SJCRH30 (cell line): ENCODE measurements at regions not wholly inside any gene's neighbourhood (a gene's known extent, or its start where the extent isn't known, plus 50 kb on each side); places are given as distances from the start of the nearest gene placed in this dataset.

ENCODE experiments used
- DNase-seq, 2 experiments: peaks; one replicate each; pipeline ENCODE4 v3.0.0-alpha.2; 2015 to 2020
- H3K27ac ChIP-seq: fragments of 250-450 bp; sonication (Bioruptor Pico); 2 replicates; pipeline ENCODE4 v1.5.1; 2020; ENCODE audit warnings: mild to moderate bottlenecking, moderate library complexity
- H3K27me3 ChIP-seq: fragments of 250-450 bp; sonication (Bioruptor Pico); 2 replicates; pipeline ENCODE4 v1.5.1; 2020; ENCODE audit warnings: mild to moderate bottlenecking, moderate library complexity
- H3K36me3 ChIP-seq: fragments of 250-450 bp; sonication (Bioruptor Pico); 2 replicates; pipeline ENCODE4 v1.5.1; 2020; ENCODE audit warnings: mild to moderate bottlenecking, moderate library complexity
- H3K4me1 ChIP-seq: fragments of 250-450 bp; sonication (Bioruptor Pico); 2 replicates; pipeline ENCODE4 v1.5.1; 2020; ENCODE audit warnings: mild to moderate bottlenecking, moderate library complexity
- H3K4me3 ChIP-seq: fragments of 250-450 bp; sonication (Bioruptor Pico); 2 replicates; pipeline ENCODE4 v1.5.1; 2020; ENCODE audit warnings: mild to moderate bottlenecking, moderate library complexity
- H3K9me3 ChIP-seq: fragments of 250-450 bp; sonication (Bioruptor Pico); replicated peaks from 2 replicates; pipeline ENCODE4 v1.5.1; 2020; ENCODE audit warnings: mild to moderate bottlenecking, moderate library complexity

DNA sequence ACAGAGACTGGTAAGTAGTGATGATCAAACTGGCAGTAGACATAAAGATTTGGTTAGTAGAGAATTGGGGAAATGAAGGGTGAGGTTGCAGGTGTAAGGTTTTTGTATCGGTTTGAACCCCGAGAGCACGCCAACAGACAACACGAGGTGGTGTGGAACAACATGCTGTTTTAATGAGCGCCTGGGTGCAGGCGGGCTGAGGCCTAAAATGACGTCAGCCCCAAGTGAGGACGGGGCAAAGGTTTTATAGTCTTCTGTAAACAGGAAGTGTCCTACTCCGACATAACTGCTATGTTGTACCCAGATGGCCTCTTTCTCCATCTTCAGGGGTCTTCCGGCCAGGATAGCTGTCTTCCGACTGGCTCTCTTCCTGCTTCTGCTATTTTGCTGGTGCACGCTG lies 178.8 kb downstream of the HHIPL2 start:
- H3K9me3 ChIP-seq = no peaks in the 10 kb centered on the region
- peaks cover 31% of the 10 kb centered on the region for H3K4me1 ChIP-seq
- H3K4me3 ChIP-seq = no peak overlapping the region
- no peak for DNase-seq
- no peak overlapping the region for H3K27ac ChIP-seq
- H3K27me3 ChIP-seq = no peaks in the 10 kb centered on the region
- no peaks in the 10 kb centered on the region for H3K36me3 ChIP-seq

DNA sequence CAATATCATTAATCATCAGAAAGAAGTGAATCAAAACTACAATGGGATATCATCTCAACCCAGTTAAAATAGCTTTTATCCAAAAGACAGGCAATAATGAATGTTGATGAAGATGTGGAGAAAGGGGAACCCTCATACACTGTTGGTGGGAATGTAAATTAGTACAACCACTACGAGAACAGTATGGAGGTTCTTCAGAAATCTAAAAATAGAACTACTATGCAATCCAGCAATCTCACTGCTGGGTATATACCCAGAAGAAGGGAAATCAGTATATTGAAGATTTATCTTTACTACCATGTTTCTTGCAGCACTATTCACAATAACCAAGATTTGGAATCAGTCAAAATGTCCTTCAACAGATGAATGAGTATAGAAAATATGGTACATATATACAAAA lies 189.8 kb downstream of the HHIPL2 start:
- no peak for DNase-seq
- Histone ChIP-seq H3K4me1 (no peaks in the 10 kb centered on the region), H3K9me3 (no peaks in the 10 kb centered on the region; the same call in 1 of the 2 replicates), H3K36me3 (no peaks in the 10 kb centered on the region), H3K4me3 (no peak overlapping the region), H3K27ac (no peak overlapping the region), H3K27me3 (no peaks in the 10 kb centered on the region)

DNA sequence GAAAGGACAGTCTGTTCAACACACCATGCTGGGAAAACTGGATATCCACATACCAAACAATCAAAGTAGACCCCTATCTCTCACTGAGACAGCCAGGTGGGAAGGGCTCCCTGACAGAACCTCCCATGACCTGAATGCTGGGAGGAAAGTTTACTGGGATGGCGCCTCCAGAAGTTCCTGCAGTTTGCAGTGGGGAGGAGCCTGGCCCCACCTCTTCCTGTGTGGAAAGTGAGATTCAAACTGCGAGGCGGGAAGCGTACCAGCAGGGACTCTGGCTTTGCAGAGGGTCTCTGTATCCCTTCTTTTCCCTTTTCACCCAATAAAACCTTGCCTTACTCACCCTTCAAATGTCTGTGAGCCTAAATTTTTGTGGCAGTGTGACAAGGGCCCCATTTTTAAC lies 190.7 kb downstream of the HHIPL2 start:
- no peak for DNase-seq
- H3K36me3 ChIP-seq = no peaks in the 10 kb centered on the region
- H3K4me3 ChIP-seq = no peak overlapping the region
- no peaks in the 10 kb centered on the region; the same call in 1 of the 2 replicates for H3K9me3 ChIP-seq
- H3K4me1 ChIP-seq = no peaks in the 10 kb centered on the region
- no peak overlapping the region for H3K27ac ChIP-seq
- no peaks in the 10 kb centered on the region for H3K27me3 ChIP-seq

DNA sequence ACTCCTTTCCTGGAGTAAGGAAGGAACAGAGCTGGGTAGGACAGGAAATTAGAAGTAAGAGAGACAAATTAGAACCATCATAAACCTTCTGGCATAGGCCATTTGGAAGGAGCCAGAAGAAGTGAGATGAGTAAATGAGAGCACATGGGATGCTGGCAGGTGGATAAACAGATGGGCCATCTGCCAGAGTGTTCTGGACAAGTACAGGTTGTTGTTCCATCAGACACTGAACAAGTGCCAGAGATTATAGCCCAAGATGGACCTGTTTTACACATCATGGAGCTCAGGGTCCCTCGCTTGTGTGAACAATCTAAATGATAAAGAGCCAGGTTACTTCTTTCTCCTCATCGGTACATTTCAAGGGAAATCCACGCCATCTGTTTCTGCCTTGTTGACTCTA lies 200.3 kb downstream of the HHIPL2 start:
- Histone ChIP-seq H3K27me3 (no peaks in the 10 kb centered on the region; the same call in none of the 2 replicates), H3K36me3 (no peaks in the 10 kb centered on the region), H3K4me3 (no peak overlapping the region), H3K27ac (no peak overlapping the region), H3K4me1 (no peaks in the 10 kb centered on the region), H3K9me3 (no peaks in the 10 kb centered on the region)
- DNase-seq = no peak

DNA sequence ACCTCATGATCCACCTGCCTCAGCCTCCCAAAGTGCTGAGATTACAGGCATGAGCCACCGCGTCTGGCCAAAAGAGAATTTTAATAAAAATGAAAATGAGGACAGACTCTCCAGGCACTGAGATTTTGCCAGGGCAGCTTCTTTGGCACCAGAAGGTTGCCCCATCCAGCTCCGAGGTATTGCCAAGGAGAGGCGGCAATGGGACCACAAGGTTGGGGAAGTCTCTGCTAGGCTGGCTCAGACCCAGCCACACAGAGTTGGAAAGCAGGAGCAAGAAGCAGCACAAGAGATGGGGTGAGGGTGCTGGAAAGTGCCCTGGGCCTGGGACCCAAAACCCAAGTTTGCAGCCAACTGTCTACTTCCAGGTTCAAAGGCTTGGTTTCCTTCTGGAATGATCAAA lies 200.9 kb downstream of the HHIPL2 start:
- no peaks in the 10 kb centered on the region for H3K4me1 ChIP-seq
- no peak for DNase-seq
- no peaks in the 10 kb centered on the region; the same call in none of the 2 replicates for H3K27me3 ChIP-seq
- H3K9me3 ChIP-seq = no peaks in the 10 kb centered on the region
- H3K27ac ChIP-seq = no peak overlapping the region
- no peak overlapping the region for H3K4me3 ChIP-seq
- H3K36me3 ChIP-seq = no peaks in the 10 kb centered on the region

DNA sequence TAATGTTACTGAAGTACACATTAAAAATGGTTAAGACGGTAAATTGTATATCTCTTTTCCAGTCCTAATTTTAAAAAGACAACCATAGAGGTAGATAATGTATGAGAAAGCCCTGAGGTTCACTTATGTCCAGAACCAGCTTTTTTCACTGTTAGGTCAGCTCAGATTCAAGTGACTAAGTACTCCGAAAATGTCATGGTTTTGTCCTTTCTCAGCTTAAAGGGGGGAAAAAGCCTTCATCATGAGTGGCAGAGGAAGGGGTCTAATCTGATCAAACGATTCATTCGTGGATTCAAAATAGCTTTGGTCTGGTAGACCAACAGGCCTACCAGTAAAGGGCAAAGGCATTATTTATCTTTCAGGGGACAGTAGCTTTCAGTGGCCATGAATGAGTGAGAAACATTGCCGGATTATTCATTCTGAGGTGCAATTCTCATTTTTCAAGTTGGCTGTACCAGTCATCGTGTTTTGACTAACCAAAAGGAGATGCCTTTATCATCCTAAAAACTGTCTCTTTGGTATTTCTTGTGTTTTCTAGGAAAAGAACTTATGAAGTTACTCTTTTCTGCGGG lies 208.4 kb downstream of the HHIPL2 start:
- no peak overlapping the region for H3K4me3 ChIP-seq
- no peak overlapping the region for H3K27ac ChIP-seq
- no peak for DNase-seq
- no peaks in the 10 kb centered on the region for H3K36me3 ChIP-seq
- H3K9me3 ChIP-seq = no peaks in the 10 kb centered on the region
- no peaks in the 10 kb centered on the region; the same call in 1 of the 2 replicates for H3K27me3 ChIP-seq
- H3K4me1 ChIP-seq = peaks cover 3% of the 10 kb centered on the region

DNA sequence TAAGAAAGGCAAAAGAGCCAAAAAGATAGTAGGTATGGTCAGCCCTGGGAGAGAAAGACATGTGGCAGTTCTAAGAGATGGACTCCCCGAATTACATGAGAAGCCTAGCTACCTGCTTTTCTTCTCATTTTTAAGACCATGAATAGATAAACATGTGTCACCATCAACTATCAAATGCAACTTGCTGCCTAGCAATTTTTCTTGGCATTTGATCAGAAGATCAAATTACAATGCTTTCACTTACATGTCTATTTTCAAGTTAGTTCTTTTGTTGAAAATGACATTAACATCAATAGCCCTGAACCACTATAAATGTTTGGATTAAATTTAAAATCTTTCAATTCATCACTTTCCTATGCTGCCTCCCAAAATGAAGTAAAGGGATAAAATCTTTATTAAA lies 212.3 kb downstream of the HHIPL2 start:
- H3K9me3 ChIP-seq = no peaks in the 10 kb centered on the region
- H3K4me3 ChIP-seq = no peak overlapping the region
- DNase-seq = no peak
- H3K4me1 ChIP-seq = peaks cover 15% of the 10 kb centered on the region
- no peak overlapping the region for H3K27ac ChIP-seq
- H3K36me3 ChIP-seq = no peaks in the 10 kb centered on the region
- H3K27me3 ChIP-seq = no peaks in the 10 kb centered on the region; the same call in 1 of the 2 replicates

DNA sequence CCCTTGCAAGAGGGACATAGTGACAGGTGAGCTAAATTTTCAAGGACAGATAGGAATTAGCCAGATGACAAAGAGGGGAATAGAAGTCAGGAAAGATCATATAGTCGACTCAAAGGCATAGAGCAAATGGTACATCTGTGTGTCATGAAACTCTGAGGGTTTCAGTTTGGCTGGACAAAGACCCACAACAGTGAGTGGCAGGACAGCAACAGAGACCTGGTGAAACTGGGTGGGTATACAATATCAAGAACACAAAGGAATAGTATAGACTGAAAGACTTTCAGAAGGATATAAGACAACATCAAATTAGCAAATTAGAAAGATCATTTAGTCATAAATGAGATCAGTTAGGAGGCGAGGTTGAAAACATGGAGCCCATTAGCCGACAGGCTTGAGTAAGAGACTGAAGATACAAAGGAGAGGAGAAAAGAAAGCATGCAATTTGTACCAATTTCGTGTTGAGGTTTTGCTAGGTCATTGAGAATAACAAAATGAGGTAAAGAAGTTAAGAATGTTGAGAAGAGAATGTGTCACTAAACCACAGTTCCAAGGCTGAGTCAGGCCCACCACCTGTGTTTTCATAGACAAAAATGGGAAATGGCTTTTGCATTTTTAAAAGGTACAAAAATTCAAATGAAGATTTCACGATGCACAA lies 213.8 kb downstream of the HHIPL2 start:
- Histone ChIP-seq H3K4me1 (peaks cover 15% of the 10 kb centered on the region), H3K9me3 (no peaks in the 10 kb centered on the region), H3K4me3 (no peak overlapping the region), H3K27me3 (no peaks in the 10 kb centered on the region; the same call in 1 of the 2 replicates), H3K27ac (peak overlapping the region; percentile 62), H3K36me3 (no peaks in the 10 kb centered on the region)
- peak; percentile 15 to 27 for DNase-seq

DNA sequence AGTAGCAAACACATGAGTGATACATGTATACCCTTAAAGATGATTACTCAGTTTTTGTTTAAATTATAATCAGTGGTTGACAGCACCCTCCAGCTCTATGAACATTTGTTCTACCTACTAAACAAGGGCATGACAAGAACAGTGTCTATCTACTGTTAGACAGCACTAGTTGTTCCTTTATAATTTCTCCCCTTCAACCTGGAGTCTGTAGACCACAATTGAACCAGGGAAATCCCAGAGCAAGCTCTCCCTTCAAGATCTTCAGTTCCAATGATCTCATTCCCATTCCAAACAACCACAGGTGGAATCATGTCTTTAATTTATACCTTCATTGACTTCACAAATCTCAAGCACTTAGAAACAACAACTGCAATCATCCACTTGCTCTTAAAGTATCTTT lies 216.1 kb downstream of the HHIPL2 start:
- no peak for DNase-seq
- H3K27ac ChIP-seq = no peak overlapping the region

DNA sequence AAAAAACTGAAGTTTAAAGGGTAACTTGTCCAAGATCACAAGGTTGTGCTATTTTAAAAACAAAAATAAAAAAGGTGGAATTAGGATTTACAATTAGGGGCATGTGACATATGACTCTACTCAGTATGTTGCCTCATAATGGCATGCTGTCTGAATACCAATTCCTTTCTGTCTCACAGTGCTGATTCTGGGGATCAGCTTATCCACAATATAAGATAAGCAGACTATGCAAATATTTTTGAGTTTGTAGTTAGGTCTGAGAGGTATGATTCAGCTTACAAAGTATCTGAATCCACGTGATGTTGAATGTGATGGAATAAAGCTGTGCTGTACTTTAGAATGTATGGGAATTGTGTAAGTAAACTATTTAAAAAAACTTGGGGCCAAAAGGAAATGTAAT lies 216.6 kb downstream of the HHIPL2 start:
- Histone ChIP-seq H3K9me3 (no peaks in the 10 kb centered on the region), H3K4me3 (no peak overlapping the region), H3K36me3 (no peaks in the 10 kb centered on the region), H3K4me1 (peaks cover 15% of the 10 kb centered on the region), H3K27ac (no peak overlapping the region), H3K27me3 (no peaks in the 10 kb centered on the region; the same call in 1 of the 2 replicates)
- DNase-seq = no peak

More for the DNA sequence above, 216.1 kb downstream of the HHIPL2 start:
- H3K27me3 ChIP-seq = no peaks in the 10 kb centered on the region; the same call in 1 of the 2 replicates
- H3K9me3 ChIP-seq = no peaks in the 10 kb centered on the region
- no peak overlapping the region for H3K4me3 ChIP-seq
- no peaks in the 10 kb centered on the region for H3K36me3 ChIP-seq
- H3K4me1 ChIP-seq = peaks cover 15% of the 10 kb centered on the region

DNA sequence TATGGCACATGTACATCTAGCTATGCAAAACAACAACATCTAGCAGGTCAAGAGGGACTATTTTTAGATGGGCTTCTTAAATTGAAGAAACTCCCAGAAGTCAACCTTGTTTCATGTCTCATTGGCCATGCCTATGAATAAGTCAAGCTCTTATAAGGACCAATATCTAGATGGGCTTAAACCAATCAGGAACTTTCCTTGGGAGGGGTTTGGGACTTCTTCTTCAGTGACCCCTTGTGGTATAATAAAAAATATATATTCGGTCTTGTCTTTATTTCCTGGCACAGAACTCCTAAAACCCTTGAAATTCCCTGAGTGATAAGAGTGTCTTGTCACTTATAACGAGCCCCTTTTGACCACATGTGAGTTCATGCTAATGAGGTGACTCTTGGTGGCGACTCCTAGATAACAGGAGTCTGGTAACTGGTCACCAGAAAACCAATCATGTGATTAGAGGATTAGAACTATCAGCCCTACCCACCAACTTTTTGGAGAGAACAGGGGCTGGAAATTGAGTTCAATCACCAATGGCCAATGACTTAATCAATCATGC lies 218.3 kb downstream of the HHIPL2 start:
- H3K36me3 ChIP-seq = no peaks in the 10 kb centered on the region
- no peak overlapping the region for H3K27ac ChIP-seq
- H3K4me3 ChIP-seq = no peak overlapping the region
- no peak for DNase-seq
- no peaks in the 10 kb centered on the region for H3K27me3 ChIP-seq
- no peaks in the 10 kb centered on the region for H3K9me3 ChIP-seq
- H3K4me1 ChIP-seq = peaks cover 13% of the 10 kb centered on the region

DNA sequence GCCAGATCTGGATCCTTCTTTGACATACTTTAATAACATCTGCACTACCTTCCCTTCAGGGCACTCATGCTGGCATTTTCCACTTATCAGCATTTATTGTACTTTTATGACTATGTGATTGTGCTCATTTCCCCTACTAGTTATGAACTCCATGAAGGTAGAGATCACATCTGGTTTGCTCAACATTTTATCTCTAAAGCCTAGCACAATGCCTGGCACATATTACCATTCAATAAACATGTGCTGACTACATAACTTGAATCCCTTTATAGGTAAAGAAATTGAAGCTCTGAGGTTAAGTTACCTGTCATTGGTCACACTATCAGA lies 221.2 kb downstream of the HHIPL2 start:
- Histone ChIP-seq H3K27me3 (no peaks in the 10 kb centered on the region), H3K36me3 (no peaks in the 10 kb centered on the region), H3K27ac (no peak overlapping the region), H3K4me3 (no peak overlapping the region), H3K4me1 (no peaks in the 10 kb centered on the region), H3K9me3 (no peaks in the 10 kb centered on the region)
- no peak for DNase-seq

DNA sequence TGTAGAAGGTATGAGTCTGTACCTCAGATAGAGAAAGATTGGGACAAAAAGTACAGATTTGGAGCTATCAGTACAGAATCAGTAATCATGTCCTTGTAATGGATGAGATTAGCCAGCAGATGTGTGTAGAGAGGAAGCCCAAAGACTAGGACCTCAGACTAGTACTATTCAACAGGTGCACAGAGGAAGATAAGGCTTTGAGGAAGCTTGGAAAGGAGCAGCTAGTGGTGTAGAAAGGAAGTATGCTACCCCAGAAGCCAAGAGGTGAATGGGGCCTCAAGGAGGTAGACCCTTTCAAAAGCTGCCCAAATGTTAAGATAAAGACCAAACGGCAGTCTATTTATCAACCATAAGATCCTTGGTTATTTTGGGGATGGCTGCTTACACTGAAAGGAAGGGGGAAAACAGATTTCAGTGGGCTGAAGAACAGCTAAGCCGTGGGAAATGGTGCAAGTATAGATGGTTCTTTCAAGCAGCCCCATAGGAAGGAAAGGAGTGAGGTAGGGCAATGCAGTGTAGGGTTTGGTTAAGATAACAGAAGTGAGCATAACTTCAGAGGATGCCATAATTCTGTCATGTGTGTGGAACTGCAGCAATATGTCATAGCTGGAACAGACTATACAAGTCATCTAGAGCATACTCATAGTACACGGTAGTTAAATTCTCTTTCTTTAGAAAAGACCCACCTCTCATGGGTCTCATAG lies 221.7 kb downstream of the HHIPL2 start:
- no peak overlapping the region for H3K27ac ChIP-seq
- H3K4me1 ChIP-seq = no peaks in the 10 kb centered on the region
- no peaks in the 10 kb centered on the region for H3K36me3 ChIP-seq
- no peaks in the 10 kb centered on the region for H3K9me3 ChIP-seq
- DNase-seq = no peak
- no peak overlapping the region for H3K4me3 ChIP-seq
- H3K27me3 ChIP-seq = no peaks in the 10 kb centered on the region

DNA sequence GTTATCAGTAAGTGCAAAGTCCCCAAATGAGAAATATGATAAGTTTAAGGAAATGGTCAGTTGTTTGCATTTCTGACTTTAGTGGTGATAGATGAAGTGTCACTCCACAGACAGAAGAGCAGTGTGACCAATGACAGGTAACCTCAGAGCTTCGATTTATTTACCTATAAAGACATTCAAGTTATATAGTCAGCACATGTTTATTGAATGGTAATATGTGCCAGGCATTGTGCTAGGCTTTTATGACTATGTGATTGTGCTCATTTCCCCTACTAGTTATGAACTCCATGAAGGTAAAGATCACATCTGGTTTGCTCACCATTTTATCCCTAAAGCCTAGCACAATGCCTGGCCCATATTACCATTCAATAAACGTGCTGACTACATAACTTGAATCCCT lies 222.4 kb downstream of the HHIPL2 start:
- Histone ChIP-seq H3K27me3 (no peaks in the 10 kb centered on the region), H3K36me3 (no peaks in the 10 kb centered on the region), H3K27ac (no peak overlapping the region), H3K4me1 (no peaks in the 10 kb centered on the region), H3K4me3 (no peak overlapping the region), H3K9me3 (no peaks in the 10 kb centered on the region)
- DNase-seq = no peak

DNA sequence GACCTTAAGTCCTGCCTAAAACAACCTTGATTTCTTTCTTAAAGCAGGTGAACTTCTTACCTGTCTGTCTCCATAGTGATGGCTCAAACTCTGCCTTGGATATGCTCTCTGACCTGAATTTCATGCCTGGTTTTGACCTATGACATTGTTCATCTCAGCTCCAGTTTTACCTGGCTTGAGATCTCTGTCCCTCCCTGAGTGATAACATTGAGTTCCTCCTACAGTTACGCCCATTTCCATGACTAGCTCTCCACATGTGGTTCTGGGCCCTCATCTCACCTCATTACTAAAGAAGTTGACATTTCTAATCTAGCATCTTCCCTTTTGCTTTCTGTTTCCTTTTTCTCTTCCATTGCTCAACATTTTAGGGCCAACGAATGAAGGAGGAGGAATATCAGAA lies 233.1 kb downstream of the HHIPL2 start:
- H3K36me3 ChIP-seq = no peaks in the 10 kb centered on the region
- no peak overlapping the region for H3K27ac ChIP-seq
- DNase-seq = no peak
- no peak overlapping the region for H3K4me3 ChIP-seq
- H3K4me1 ChIP-seq = peaks cover 6% of the 10 kb centered on the region
- no peaks in the 10 kb centered on the region for H3K27me3 ChIP-seq
- no peaks in the 10 kb centered on the region for H3K9me3 ChIP-seq
